Osteoblast (primary cell): ENCODE measurements at regions not wholly inside any gene's neighbourhood (a gene's known extent, or its start where the extent isn't known, plus 50 kb on each side); places are given as distances from the start of the nearest gene placed in this dataset.

Source experiments
- DNase-seq: peaks from one replicate; pipeline ENCODE4 v3.0.0; 2011; ENCODE audit warnings: low spot score, mixed read lengths; ENCODE audit not compliant: insufficient read length; ENCODE audit errors: missing footprints
- H2AFZ ChIP-seq: 2 replicates; pipeline ENCODE4 v1.6.0; 2011; ENCODE audit warnings: mild to moderate bottlenecking, low read length
- H3K27ac ChIP-seq: 2 replicates; pipeline ENCODE4 v1.5.1; 2011; ENCODE audit warnings: mild to moderate bottlenecking, low read depth, low read length, moderate library complexity
- H3K27me3 ChIP-seq: 2 replicates; pipeline ENCODE4 v1.6.0; 2012; ENCODE audit warnings: mild to moderate bottlenecking, control low read depth, inconsistent platforms, low read length, moderate library complexity; ENCODE audit not compliant: insufficient read depth
- H3K36me3 ChIP-seq: 2 replicates; pipeline ENCODE4 v1.5.1; 2011; ENCODE audit warnings: mild to moderate bottlenecking, low read length, control low read depth, moderate library complexity; ENCODE audit not compliant: insufficient read depth
- H3K4me1 ChIP-seq: 2 replicates; pipeline ENCODE4 v1.5.1; 2011; ENCODE audit warnings: mild to moderate bottlenecking, low read length, control low read depth, moderate library complexity; ENCODE audit not compliant: insufficient read depth
- H3K4me2 ChIP-seq: 2 replicates; pipeline ENCODE4 v1.6.0; 2011; ENCODE audit warnings: mild to moderate bottlenecking, low read length; ENCODE audit not compliant: insufficient read depth
- H3K4me3 ChIP-seq: fragments of 200-600 bp; sonication (generic); 3 replicates; pipeline ENCODE4 v1.5.1; 2012; ENCODE audit warnings: mild to moderate bottlenecking, low read length, inconsistent platforms; ENCODE audit not compliant: insufficient read depth
- H3K79me2 ChIP-seq: 2 replicates; pipeline ENCODE4 v1.6.0; 2012; ENCODE audit warnings: mild to moderate bottlenecking, low read length, control low read depth, inconsistent platforms; ENCODE audit not compliant: insufficient read depth
- H3K9me3 ChIP-seq: 2 replicates; pipeline ENCODE4 v1.5.1; 2011; ENCODE audit warnings: low read depth, low read length, control low read depth
- H4K20me1 ChIP-seq: 2 replicates; pipeline ENCODE4 v1.6.0; 2012; ENCODE audit warnings: mild to moderate bottlenecking, low read length, control low read depth; ENCODE audit not compliant: insufficient read depth
- TF ChIP-seq, protein P1 (sequence below): IDR thresholded peaks from 2 replicates; pipeline ENCODE4 v1.5.1; 2011; ENCODE audit warnings: mild to moderate bottlenecking, low read depth, low read length, moderate library complexity; ENCODE audit errors: extremely low read depth

DNA sequence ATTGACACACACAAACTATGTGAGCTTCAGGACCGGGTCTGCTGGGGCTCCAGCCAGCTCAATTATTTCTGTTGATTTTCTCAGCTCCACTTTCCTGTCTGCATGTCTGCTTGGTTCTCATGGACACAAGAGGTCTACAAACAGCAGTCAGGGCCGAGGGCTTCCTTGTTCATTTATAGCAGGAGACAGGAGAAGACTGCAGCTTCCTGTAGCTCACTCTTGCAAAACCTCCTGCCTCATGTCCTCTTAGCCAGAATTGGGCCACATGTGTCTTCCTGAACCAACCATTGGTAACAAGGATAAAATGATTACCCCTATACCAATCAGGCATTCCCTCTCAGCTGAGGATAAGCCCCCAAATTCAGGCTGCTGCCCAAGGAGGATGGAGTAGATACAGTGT lies 182.8 kb downstream of the TLE3 start:
- DNase-seq = no peak
- H3K79me2 ChIP-seq = no peaks in the 10 kb centered on the region
- no peak overlapping the region for H3K4me2 ChIP-seq
- H2AFZ ChIP-seq = no peak overlapping the region
- peaks cover 55% of the 10 kb centered on the region for H3K27me3 ChIP-seq
- no peak overlapping the region for H3K27ac ChIP-seq
- TF ChIP-seq, protein P1, sequence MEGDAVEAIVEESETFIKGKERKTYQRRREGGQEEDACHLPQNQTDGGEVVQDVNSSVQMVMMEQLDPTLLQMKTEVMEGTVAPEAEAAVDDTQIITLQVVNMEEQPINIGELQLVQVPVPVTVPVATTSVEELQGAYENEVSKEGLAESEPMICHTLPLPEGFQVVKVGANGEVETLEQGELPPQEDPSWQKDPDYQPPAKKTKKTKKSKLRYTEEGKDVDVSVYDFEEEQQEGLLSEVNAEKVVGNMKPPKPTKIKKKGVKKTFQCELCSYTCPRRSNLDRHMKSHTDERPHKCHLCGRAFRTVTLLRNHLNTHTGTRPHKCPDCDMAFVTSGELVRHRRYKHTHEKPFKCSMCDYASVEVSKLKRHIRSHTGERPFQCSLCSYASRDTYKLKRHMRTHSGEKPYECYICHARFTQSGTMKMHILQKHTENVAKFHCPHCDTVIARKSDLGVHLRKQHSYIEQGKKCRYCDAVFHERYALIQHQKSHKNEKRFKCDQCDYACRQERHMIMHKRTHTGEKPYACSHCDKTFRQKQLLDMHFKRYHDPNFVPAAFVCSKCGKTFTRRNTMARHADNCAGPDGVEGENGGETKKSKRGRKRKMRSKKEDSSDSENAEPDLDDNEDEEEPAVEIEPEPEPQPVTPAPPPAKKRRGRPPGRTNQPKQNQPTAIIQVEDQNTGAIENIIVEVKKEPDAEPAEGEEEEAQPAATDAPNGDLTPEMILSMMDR = no peak
- no peak overlapping the region for H3K4me3 ChIP-seq
- H3K9me3 ChIP-seq = no peaks in the 10 kb centered on the region
- no peaks in the 10 kb centered on the region for H3K4me1 ChIP-seq
- no peaks in the 10 kb centered on the region for H3K36me3 ChIP-seq
- H4K20me1 ChIP-seq = no peaks in the 10 kb centered on the region

DNA sequence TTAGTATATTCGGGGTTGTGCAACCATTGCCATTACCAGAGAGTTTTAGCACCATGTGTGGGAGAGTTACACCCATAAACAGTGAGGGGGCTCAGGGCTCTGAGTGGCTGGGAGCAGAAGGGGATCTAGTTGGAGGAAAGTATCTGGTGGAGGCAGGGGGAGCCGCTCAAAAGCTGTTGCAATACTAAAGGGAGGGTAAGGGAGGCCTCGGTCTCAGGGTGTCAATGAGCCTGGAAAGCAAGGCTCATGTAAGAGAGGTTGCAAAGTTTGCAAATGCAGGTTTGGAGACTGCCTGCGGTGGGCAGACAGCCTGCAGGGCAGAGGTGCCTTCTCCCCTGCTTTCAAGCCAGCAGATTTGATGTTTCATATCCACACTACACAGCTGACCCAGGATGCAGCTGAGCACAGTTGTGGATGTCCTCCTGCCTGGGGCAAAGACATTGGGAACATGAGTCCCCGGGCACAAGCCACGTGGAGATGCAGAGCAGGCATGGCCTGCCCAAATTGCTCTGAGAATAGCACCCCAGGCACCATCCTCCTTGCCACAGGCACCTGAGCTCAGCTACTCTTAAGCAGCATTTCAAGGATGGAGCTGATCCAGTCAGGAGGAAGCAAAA lies 181.4 kb downstream of the TLE3 start:
- Histone ChIP-seq H3K79me2 (no peaks in the 10 kb centered on the region), H2AFZ (no peak overlapping the region), H4K20me1 (no peaks in the 10 kb centered on the region), H3K4me3 (no peak overlapping the region), H3K36me3 (no peaks in the 10 kb centered on the region), H3K27me3 (peaks cover 54% of the 10 kb centered on the region), H3K4me2 (no peak overlapping the region), H3K4me1 (no peaks in the 10 kb centered on the region), H3K9me3 (no peaks in the 10 kb centered on the region), H3K27ac (no peak overlapping the region)
- TF ChIP-seq, protein P1 = no peak
- no peak for DNase-seq

DNA sequence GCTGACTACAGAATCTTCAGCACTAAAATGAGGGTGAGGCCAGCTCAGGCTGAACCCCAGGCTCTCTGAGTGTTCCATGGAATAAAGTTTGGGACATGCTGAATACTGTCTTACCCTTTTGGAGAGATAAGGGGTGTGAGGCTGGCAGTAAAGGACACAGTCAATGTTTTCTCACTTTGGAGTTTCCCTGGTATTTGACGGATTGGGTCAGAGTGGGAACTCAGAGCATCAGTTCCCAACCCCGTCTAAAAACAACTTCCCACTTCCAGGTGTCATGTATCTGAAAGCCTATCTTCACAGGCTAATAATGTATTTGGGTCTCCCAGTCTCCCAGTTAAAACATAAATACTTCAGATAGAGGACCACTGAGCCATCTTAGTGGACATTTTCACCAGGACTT lies 180.7 kb downstream of the TLE3 start:
- no peak overlapping the region for H3K4me3 ChIP-seq
- no peak for DNase-seq
- H3K27me3 ChIP-seq = peaks cover 52% of the 10 kb centered on the region
- H2AFZ ChIP-seq = no peak overlapping the region
- H3K79me2 ChIP-seq = no peaks in the 10 kb centered on the region
- H3K9me3 ChIP-seq = no peaks in the 10 kb centered on the region
- H4K20me1 ChIP-seq = no peaks in the 10 kb centered on the region
- no peaks in the 10 kb centered on the region for H3K36me3 ChIP-seq
- H3K4me2 ChIP-seq = no peak overlapping the region
- H3K4me1 ChIP-seq = no peaks in the 10 kb centered on the region
- TF ChIP-seq, protein P1 = no peak
- H3K27ac ChIP-seq = no peak overlapping the region

DNA sequence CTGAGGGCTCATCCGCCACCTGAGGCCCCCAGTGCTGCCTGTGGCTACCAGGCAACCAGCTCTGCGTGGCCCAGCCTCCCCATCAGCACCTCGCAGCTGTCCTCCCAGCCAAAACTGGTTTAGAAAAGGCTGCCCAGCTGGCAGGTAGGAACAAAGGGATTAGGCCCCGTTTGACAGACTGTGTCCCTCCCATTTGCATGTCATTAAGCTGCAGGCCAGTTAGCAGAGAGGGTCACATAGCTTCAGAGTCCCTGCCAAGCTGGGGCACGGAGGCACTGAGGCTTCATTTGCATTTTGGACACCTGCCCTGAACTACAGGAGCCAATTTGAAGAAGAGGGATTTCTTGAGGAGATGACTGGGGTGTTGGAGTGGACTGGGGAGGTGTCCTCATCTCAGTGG lies 177.9 kb downstream of the TLE3 start:
- peaks cover 1% of the 10 kb centered on the region for H3K9me3 ChIP-seq
- H3K4me1 ChIP-seq = no peaks in the 10 kb centered on the region
- H3K4me2 ChIP-seq = no peak overlapping the region
- DNase-seq = no peak
- no peak overlapping the region for H3K4me3 ChIP-seq
- no peaks in the 10 kb centered on the region for H3K36me3 ChIP-seq
- H2AFZ ChIP-seq = no peak overlapping the region
- H3K27ac ChIP-seq = no peak overlapping the region
- TF ChIP-seq, protein P1 = no peak
- H3K79me2 ChIP-seq = no peaks in the 10 kb centered on the region
- peaks cover 39% of the 10 kb centered on the region for H3K27me3 ChIP-seq
- H4K20me1 ChIP-seq = no peaks in the 10 kb centered on the region
